WI38 (cell line): ENCODE measurements at regions not wholly inside any gene's neighbourhood (a gene's known extent, or its start where the extent isn't known, plus 50 kb on each side); places are given as distances from the start of the nearest gene placed in this dataset.

Source experiments
- H3K4me3 ChIP-seq: 2 replicates; pipeline ENCODE4 v1.5.1; 2011; ENCODE audit warnings: low read depth, mild to moderate bottlenecking, control low read depth, low read length
- TF ChIP-seq, protein P1 (sequence below): IDR thresholded peaks from 2 replicates; pipeline ENCODE4 v1.5.1; 2012; ENCODE audit warnings: low read depth, mild to moderate bottlenecking, control low read depth, low read length

DNA sequence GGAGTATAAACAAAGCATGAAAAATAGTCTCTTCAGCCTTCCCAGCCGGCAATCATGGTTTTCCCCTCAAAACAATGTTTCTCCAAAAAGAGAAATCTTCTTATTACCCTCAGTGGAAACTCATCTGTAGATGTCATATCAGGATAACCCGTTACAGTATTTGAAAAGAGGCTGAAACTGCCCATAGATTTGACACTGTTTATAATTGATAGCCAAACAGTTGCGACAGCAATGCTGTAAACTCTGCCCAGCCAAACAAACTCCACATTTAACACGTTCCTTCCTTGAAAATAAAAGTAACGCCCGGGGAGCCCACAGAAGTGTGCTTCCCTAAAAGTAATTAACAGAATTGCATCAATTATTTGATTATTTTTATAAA is 201.3 kb upstream of the FOXN3 start:
- H3K4me3 ChIP-seq: peak overlapping the region; percentile 78
- TF ChIP-seq, protein P1, sequence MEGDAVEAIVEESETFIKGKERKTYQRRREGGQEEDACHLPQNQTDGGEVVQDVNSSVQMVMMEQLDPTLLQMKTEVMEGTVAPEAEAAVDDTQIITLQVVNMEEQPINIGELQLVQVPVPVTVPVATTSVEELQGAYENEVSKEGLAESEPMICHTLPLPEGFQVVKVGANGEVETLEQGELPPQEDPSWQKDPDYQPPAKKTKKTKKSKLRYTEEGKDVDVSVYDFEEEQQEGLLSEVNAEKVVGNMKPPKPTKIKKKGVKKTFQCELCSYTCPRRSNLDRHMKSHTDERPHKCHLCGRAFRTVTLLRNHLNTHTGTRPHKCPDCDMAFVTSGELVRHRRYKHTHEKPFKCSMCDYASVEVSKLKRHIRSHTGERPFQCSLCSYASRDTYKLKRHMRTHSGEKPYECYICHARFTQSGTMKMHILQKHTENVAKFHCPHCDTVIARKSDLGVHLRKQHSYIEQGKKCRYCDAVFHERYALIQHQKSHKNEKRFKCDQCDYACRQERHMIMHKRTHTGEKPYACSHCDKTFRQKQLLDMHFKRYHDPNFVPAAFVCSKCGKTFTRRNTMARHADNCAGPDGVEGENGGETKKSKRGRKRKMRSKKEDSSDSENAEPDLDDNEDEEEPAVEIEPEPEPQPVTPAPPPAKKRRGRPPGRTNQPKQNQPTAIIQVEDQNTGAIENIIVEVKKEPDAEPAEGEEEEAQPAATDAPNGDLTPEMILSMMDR: no peak

DNA sequence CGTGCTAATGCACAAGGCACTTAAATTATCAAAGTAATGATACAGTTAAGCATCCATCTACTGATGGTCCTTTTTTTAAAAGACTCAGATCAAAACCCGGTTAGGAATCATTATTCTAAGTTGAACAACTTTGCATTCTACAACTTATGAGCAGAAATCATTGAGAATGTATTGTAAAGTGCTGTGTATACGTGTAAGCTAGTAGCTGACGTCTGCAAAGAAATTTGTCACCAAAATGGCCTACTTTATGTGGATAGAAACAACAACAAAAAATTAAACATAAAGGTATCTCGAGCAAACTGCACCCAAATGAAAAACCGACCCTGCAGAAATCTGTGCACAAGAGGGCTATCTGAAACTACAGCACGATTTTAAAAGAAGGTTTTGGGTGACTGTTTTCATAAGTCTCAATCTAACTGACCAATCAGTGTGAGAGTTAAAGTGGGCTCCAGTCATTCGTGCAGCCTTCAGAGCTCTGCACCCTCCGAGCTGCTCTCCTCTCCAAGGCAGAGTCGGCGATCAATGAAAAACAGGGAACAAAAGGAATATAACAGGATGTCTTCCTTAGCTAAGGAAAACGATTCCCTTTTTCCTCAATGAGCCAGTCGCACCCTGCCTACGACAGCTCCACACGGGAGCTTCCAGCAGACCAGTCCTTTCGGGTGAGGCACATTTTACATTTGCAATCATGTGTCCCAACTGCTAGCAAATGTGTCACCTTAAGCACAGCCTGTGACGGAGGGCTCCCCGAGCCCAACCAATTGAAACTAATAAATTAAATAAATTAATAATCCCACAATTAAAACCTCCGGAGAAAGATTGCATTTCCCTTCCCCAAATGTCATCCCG is 200.7 kb upstream of the FOXN3 start:
- peak overlapping the region; percentile 78 for H3K4me3 ChIP-seq
- TF ChIP-seq, protein P1: no peak

DNA sequence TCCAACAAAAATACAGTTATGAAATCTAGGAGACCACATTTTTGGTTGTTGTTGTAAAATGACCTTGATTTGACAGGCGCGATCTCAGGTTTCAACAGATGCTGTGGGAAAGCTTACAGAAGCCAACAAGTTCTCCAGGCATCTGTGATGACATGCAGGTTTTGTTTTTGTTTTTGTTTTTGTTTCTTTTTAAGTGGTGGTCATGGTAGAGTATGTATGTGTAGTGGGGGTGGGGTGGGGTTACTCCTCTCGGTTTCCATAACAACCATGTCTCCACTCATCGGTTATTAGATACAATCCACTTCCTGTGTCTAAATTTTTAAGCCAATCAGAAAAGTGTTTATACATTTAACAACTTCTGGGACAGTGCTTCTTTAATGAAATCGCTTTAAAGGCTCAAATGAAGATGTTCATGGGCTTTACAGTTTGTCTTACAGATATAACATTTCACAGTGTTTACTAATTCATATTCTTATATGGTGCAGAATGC is 199.9 kb upstream of the FOXN3 start:
- TF ChIP-seq, protein P1: no peak
- H3K4me3 ChIP-seq: peak overlapping the region; percentile 78; the same call in 1 of the 2 replicates

DNA sequence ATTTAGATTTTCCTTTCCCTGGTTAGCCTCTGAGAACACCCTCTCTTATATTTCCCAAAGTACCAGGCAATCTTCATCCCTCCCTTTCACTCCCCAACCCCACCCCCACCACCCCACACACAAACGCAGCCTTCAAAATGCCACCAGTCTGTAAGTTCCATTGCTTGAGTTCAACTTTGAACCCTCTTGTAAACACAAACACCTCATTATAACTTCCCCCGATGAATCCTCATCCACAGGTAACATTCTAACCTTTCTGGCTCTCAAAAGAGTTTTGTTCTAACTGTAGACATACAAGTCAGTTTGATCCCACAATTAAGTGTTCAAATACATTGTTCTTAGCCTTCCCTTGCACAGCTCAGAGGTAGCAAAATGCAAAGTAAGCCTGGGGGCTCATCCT is 199.4 kb upstream of the FOXN3 start:
- TF ChIP-seq, protein P1: no peak
- H3K4me3 ChIP-seq: no peak overlapping the region

DNA sequence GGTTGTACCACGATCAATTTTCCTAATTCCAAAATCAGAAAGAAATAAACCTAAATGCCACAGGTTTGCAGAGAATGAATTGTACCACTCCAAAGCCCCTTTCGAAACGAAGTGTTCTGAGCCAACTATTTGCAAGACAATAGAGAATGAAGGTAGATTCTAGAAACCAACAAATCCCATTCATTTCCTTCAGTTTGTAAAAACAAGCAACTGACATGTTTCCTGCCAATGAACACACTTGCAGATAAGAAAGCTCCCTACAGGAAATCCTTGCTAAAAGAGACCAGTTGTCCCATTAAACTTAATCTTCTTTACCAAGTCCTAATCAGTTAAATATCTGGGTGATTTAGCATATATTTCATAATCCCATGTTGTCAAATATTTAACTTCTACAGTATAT is 198.4 kb upstream of the FOXN3 start:
- no peak overlapping the region for H3K4me3 ChIP-seq
- TF ChIP-seq, protein P1: no peak

DNA sequence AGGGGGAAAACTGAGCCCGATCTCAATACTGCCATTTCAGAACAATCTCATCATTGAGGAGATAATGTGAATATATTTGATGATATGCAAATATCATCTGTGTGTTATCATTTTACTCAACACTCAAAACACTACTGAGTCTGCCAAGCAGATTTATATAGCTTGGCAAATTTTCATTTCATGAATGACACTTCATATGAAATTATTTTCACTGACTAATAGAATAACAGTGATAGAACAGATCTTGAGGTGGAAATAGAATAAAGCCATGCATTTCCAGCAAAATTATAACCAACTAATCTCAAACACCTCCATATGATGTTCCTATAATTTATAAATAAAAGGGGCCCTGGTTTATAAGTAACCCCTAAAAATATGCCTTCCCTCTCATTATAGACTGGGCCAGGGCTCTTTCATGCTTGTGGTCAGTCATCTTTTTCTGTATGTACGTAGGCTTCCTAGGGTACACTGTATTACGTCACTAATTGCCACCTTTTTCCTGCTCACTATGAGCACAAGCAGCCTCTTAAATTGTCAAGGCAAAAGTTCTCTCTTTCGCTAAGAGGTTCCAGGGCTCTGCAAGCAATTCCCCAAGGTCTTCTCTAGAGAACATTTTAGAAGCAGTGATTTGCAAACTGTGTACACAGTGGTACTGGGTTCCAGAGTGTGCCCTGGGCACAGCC is 197.1 kb upstream of the FOXN3 start:
- H3K4me3 ChIP-seq: no peak overlapping the region

More for the DNA sequence above, 197.1 kb upstream of the FOXN3 start:
- TF ChIP-seq, protein P1: no peak
